Glutamatergic neuron (in vitro differentiated cells): ENCODE measurements at regions not wholly inside any gene's neighbourhood (a gene's known extent, or its start where the extent isn't known, plus 50 kb on each side); places are given as distances from the start of the nearest gene placed in this dataset.

Experiments used
- DNase-seq: peaks from one replicate; pipeline ENCODE4 v3.0.0; 2022
- H3K27ac Mint-ChIP-seq: one replicate; pipeline ENCODE4 v1.8.0; 2020; ENCODE audit warnings: mild to moderate bottlenecking, mixed read lengths, inconsistent platforms; ENCODE audit not compliant: unreplicated experiment
- H3K27me3 Mint-ChIP-seq: one replicate; pipeline ENCODE4 v1.8.0; 2020; ENCODE audit warnings: mild to moderate bottlenecking, moderate library complexity, mixed read lengths, inconsistent platforms; ENCODE audit not compliant: unreplicated experiment
- H3K36me3 Mint-ChIP-seq: one replicate; pipeline ENCODE4 v1.8.0; 2020; ENCODE audit warnings: mild to moderate bottlenecking, mixed read lengths, inconsistent platforms; ENCODE audit not compliant: unreplicated experiment
- H3K4me1 Mint-ChIP-seq: one replicate; pipeline ENCODE4 v1.8.0; 2020; ENCODE audit warnings: mild to moderate bottlenecking, low read depth, mixed read lengths, inconsistent platforms; ENCODE audit not compliant: unreplicated experiment
- H3K4me3 Mint-ChIP-seq: one replicate; pipeline ENCODE4 v1.8.0; 2020; ENCODE audit warnings: mild to moderate bottlenecking, mixed read lengths, inconsistent platforms; ENCODE audit not compliant: unreplicated experiment
- H3K9me3 Mint-ChIP-seq: one replicate; pipeline ENCODE4 v1.8.0; 2020; ENCODE audit warnings: mild to moderate bottlenecking, moderate library complexity, mixed read lengths, inconsistent platforms; ENCODE audit not compliant: unreplicated experiment
- TF ChIP-seq, protein P1 (sequence below): fragments of 200-600 bp; sonication (generic); IDR thresholded peaks from one replicate; pipeline ENCODE4 v1.5.0; 2021; ENCODE audit not compliant: partially characterized antibody, unreplicated experiment

DNA sequence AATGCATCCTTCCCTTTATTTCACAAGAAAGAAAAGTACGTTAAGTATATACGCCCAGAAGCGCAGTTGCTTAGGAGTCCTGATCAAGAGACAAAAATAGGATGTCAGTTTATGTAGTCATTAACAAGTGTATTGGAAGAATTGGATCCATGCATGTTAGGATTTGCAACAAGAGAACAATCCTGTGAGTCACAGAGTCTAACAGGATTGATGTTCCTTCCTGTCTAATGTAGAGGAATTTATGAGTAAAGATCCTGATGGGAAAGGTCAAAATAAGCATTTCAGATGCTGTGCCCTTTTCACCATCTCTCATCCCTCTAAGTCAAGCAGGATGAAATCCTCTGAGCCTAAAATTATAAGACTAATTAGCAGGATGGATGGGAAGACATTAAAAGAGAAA is 406.0 kb upstream of the GRIA1 start:
- H3K4me3 Mint-ChIP-seq: no peak overlapping the region
- TF ChIP-seq, protein P1, sequence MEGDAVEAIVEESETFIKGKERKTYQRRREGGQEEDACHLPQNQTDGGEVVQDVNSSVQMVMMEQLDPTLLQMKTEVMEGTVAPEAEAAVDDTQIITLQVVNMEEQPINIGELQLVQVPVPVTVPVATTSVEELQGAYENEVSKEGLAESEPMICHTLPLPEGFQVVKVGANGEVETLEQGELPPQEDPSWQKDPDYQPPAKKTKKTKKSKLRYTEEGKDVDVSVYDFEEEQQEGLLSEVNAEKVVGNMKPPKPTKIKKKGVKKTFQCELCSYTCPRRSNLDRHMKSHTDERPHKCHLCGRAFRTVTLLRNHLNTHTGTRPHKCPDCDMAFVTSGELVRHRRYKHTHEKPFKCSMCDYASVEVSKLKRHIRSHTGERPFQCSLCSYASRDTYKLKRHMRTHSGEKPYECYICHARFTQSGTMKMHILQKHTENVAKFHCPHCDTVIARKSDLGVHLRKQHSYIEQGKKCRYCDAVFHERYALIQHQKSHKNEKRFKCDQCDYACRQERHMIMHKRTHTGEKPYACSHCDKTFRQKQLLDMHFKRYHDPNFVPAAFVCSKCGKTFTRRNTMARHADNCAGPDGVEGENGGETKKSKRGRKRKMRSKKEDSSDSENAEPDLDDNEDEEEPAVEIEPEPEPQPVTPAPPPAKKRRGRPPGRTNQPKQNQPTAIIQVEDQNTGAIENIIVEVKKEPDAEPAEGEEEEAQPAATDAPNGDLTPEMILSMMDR: no peak
- DNase-seq: no peak
- no peaks in the 10 kb centered on the region for H3K27me3 Mint-ChIP-seq
- H3K36me3 Mint-ChIP-seq: no peaks in the 10 kb centered on the region
- no peak overlapping the region for H3K27ac Mint-ChIP-seq
- peaks cover 11% of the 10 kb centered on the region for H3K4me1 Mint-ChIP-seq
- H3K9me3 Mint-ChIP-seq: no peaks in the 10 kb centered on the region

DNA sequence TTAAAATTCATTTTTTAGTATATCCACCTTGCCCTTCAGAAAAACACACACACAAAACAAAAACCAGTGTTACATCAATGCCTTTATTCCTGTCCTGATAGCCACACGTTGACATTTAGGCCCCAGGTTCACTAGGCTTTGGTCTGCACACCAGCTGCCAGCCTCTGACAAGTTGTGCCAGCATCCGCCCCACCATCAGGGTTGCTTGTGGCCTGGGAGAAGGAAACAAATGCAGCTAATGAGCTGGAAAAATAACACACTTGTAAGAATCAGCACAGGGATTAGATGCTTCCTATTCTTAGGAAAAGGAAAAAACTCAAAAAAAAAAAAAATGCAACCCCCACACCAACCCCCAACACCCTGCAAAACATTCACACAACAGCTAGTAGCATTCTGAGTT is 404.0 kb upstream of the GRIA1 start:
- no peaks in the 10 kb centered on the region for H3K27me3 Mint-ChIP-seq
- H3K4me1 Mint-ChIP-seq: peaks cover 9% of the 10 kb centered on the region
- DNase-seq: no peak
- TF ChIP-seq, protein P1: no peak
- no peak overlapping the region for H3K4me3 Mint-ChIP-seq
- no peaks in the 10 kb centered on the region for H3K9me3 Mint-ChIP-seq
- H3K36me3 Mint-ChIP-seq: no peaks in the 10 kb centered on the region
- no peak overlapping the region for H3K27ac Mint-ChIP-seq

DNA sequence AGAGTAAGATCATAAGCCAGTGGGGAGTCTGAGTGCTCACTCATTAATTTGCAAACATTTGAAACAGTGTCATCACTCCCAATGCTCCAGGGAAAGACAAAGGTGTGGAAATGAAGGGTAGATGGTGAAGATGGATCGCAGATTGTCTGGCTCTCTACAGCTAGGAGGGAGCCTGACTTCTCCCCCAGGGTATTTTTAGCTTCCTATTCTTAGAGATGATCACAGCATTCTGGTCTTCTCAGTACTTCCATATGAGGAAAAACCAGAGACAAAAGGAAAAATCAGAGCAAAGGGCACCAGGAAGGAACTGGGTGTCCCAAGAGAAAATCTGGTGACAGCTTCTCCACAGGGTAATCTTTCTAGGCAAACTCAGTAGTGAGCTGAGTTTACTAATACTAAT is 401.9 kb upstream of the GRIA1 start:
- TF ChIP-seq, protein P1: no peak
- Mint-ChIP-seq H3K4me1 (peaks cover 9% of the 10 kb centered on the region), H3K4me3 (no peak overlapping the region), H3K9me3 (no peaks in the 10 kb centered on the region), H3K27me3 (no peaks in the 10 kb centered on the region), H3K27ac (peak overlapping the region; percentile 0), H3K36me3 (no peaks in the 10 kb centered on the region)
- no peak for DNase-seq

DNA sequence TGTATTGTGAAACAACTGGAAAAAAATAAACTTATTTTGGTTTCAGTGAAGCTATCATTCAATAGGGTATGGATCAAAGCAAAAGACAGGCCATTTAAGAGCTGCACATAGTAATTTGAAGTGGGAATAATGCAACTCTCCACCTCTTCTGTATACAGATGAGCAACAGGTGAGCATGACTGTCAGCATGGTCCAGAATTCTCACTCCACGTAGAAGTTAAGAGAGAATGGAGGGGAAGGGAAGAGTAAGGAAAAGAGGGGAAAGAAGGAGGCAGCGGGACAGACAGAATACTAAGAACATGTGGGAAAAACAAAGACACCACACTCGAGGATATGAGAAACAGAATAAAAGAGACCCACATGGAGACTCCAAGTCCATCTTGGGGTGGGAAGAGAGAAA is 396.1 kb upstream of the GRIA1 start:
- Mint-ChIP-seq H3K27ac (no peak overlapping the region), H3K4me1 (no peaks in the 10 kb centered on the region), H3K9me3 (no peaks in the 10 kb centered on the region), H3K36me3 (no peaks in the 10 kb centered on the region), H3K4me3 (no peak overlapping the region), H3K27me3 (no peaks in the 10 kb centered on the region)
- no peak for DNase-seq
- TF ChIP-seq, protein P1: no peak

DNA sequence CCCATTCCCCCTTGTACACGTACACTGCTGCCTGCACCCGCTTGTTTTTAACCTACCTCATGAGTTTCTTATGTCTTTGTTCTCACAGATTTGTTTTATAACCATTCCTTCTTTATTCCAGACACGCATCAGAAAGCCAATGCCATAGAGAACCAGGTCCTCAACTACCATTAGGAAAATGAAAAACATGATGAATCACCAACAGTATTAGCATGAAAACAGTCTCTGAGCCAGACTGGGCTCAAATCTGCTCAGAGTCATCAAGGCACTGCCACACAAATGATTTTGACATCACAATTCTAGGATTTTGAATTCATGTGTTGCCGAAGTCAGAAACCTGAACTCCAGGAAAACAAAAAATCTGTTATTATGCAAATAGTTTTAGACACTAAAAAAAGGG is 394.1 kb upstream of the GRIA1 start:
- Mint-ChIP-seq H3K27ac (no peak overlapping the region), H3K27me3 (no peaks in the 10 kb centered on the region), H3K4me3 (no peak overlapping the region), H3K36me3 (no peaks in the 10 kb centered on the region), H3K9me3 (no peaks in the 10 kb centered on the region), H3K4me1 (no peaks in the 10 kb centered on the region)
- no peak for DNase-seq
- TF ChIP-seq, protein P1: no peak
